Globus pallidus (tissue), 1 donor: ENCODE measurements at regions not wholly inside any gene's neighbourhood (a gene's known extent, or its start where the extent isn't known, plus 50 kb on each side); places are given as distances from the start of the nearest gene placed in this dataset.
"Not testable (repeated sequence)": the region's sequence is repeated elsewhere in the genome, so short reads cannot be mapped to it uniquely, and the experiment has no call there.

Source experiments
- DNase-seq: peaks from one replicate; pipeline ENCODE4 v3.0.0-alpha.2; 2015; ENCODE audit warnings: low spot score

- DNase-seq, result not testable (repeated sequence)
Observed at GRCh38 chr15:59785981-59786380, 96.9 kb upstream of the BNIP2 start.

GRCh38 chr15:59783774-59784520, 94.8 kb upstream of the BNIP2 start:
- not testable (repeated sequence) for DNase-seq

GRCh38 chr15:59779110-59779509, 90.0 kb upstream of the BNIP2 start:
- DNase-seq, result no peak

GRCh38 chr15:59764775-59765174, 75.7 kb upstream of the BNIP2 start:
- no peak for DNase-seq

- no peak for DNase-seq
Observed at GRCh38 chr15:59762558-59762957, 73.4 kb upstream of the BNIP2 start.

GRCh38 chr15:59760256-59760655, 71.1 kb upstream of the BNIP2 start:
- DNase-seq, result not testable (repeated sequence)

GRCh38 chr15:59751552-59752413, 62.7 kb upstream of the BNIP2 start:
- DNase-seq, result peak; percentile 4

GRCh38 chr15:59746777-59747176, 57.7 kb upstream of the BNIP2 start:
- no peak for DNase-seq

- no peak for DNase-seq
Observed at GRCh38 chr15:59741274-59741906, 52.3 kb upstream of the BNIP2 start.

- no peak for DNase-seq
Observed at GRCh38 chr15:59739557-59740186, 50.6 kb upstream of the BNIP2 start.
